WTC11 (cell line): ENCODE measurements at regions not wholly inside any gene's neighbourhood (a gene's known extent, or its start where the extent isn't known, plus 50 kb on each side); places are given as distances from the start of the nearest gene placed in this dataset.

Experiments
- ATAC-seq: fragments of 200-7000 bp; cut with Tn5 transposase; 2 replicates; pipeline ENCODE4 v1.10.0; 2021; ENCODE audit warnings: mild to moderate bottlenecking, moderate library complexity
- CTCF ChIA-PET: fragments of 300-600 bp; sonication (Branson Sonifier 250); formaldehyde crosslinking; loops from one replicate; lab custom pipeline; 2021; ENCODE audit warnings: antibody characterized with exemption; lab: Charles Lee
- POLR2A ChIA-PET: fragments of 350-600 bp; sonication (Branson Sonifier 250); formaldehyde crosslinking; loops from one replicate; lab custom pipeline; 2021; ENCODE audit warnings: antibody characterized with exemption; lab: Charles Lee
- DNase-seq: peaks from one replicate; pipeline ENCODE4 v3.0.0; 2021; ENCODE audit warnings: low spot score
- H3K27ac Mint-ChIP-seq: 2 replicates; pipeline ENCODE4 v1.8.0; 2021; ENCODE audit warnings: mixed read lengths
- H3K27me3 Mint-ChIP-seq: 2 replicates; pipeline ENCODE4 v1.8.0; 2021; ENCODE audit warnings: low read depth, mild to moderate bottlenecking, moderate library complexity, mixed read lengths
- H3K36me3 Mint-ChIP-seq: 2 replicates; pipeline ENCODE4 v1.8.0; 2021; ENCODE audit warnings: mixed read lengths
- H3K4me1 Mint-ChIP-seq: 2 replicates; pipeline ENCODE4 v1.8.0; 2022; ENCODE audit warnings: mixed read lengths
- H3K4me3 Mint-ChIP-seq: 2 replicates; pipeline ENCODE4 v1.8.0; 2021; ENCODE audit warnings: mild to moderate bottlenecking, moderate library complexity, mixed read lengths
- H3K9me3 Mint-ChIP-seq: 2 replicates; pipeline ENCODE4 v1.8.0; 2021; ENCODE audit warnings: mixed read lengths
- ARID4B ChIP-seq: sonication (generic); formaldehyde crosslinking; IDR thresholded peaks from 2 replicates; pipeline ENCODE4 v1.8.0; 2023; ENCODE audit warnings: missing genetic modification reagents, mild to moderate bottlenecking, borderline replicate concordance
- ATF1 ChIP-seq: sonication (generic); formaldehyde crosslinking; IDR thresholded peaks from 2 replicates; pipeline ENCODE4 v1.8.1; 2023; ENCODE audit warnings: mild to moderate bottlenecking, moderate library complexity, missing genetic modification reagents
- ATF2 ChIP-seq: sonication (generic); formaldehyde crosslinking; IDR thresholded peaks from 2 replicates; pipeline ENCODE4 v1.8.1; 2022; ENCODE audit warnings: low read depth, missing genetic modification reagents, borderline replicate concordance
- ATF3 ChIP-seq: sonication (generic); formaldehyde crosslinking; conservative IDR thresholded peaks from 2 replicates; pipeline ENCODE4 v1.8.1; 2022; ENCODE audit warnings: mild to moderate bottlenecking, missing genetic modification reagents
- ATF6 ChIP-seq: sonication (generic); formaldehyde crosslinking; IDR thresholded peaks from 2 replicates; pipeline ENCODE4 v1.8.1; 2023; ENCODE audit warnings: mild to moderate bottlenecking, missing genetic modification reagents
- CTCF ChIP-seq: fragments of 200-600 bp; IDR thresholded peaks from 2 replicates; pipeline ENCODE4 v1.8.0; 2022; ENCODE audit warnings: antibody characterized with exemption
- ETV6 ChIP-seq: sonication (generic); formaldehyde crosslinking; IDR thresholded peaks from 2 replicates; pipeline ENCODE4 v1.8.1; 2022; ENCODE audit warnings: mild to moderate bottlenecking, missing genetic modification reagents
- GABPB1 ChIP-seq: sonication (generic); formaldehyde crosslinking; IDR thresholded peaks from 2 replicates; pipeline ENCODE4 v1.8.1; 2023; ENCODE audit warnings: mild to moderate bottlenecking, missing genetic modification reagents
- KAT7 ChIP-seq: sonication (generic); formaldehyde crosslinking; IDR thresholded peaks from 2 replicates; pipeline ENCODE4 v1.8.1; 2023; ENCODE audit warnings: missing genetic modification reagents, mild to moderate bottlenecking, borderline replicate concordance
- NFATC4 ChIP-seq: fragments of 250-450 bp; sonication (Bioruptor Pico); IDR thresholded peaks from 2 replicates; pipeline ENCODE4 v1.9.0; 2021; ENCODE audit warnings: mild to moderate bottlenecking
- PRRX2 ChIP-seq: fragments of 250-450 bp; sonication (Bioruptor Pico); IDR thresholded peaks from 2 replicates; pipeline ENCODE4 v1.8.0; 2021; ENCODE audit warnings: mild to moderate bottlenecking
- TP53 ChIP-seq: sonication (generic); formaldehyde crosslinking; IDR thresholded peaks from 2 replicates; pipeline ENCODE4 v1.8.1; 2023; ENCODE audit warnings: mild to moderate bottlenecking, missing genetic modification reagents
- USF2 ChIP-seq: sonication (generic); formaldehyde crosslinking; IDR thresholded peaks from 2 replicates; pipeline ENCODE4 v1.8.1; 2023; ENCODE audit warnings: mild to moderate bottlenecking, missing genetic modification reagents, moderate library complexity
- ZNF219 ChIP-seq: sonication (generic); formaldehyde crosslinking; IDR thresholded peaks from 2 replicates; pipeline ENCODE4 v1.8.0; 2023; ENCODE audit warnings: missing genetic modification reagents, mild to moderate bottlenecking, borderline replicate concordance
- ZNF423 ChIP-seq: fragments of 250-450 bp; sonication (Bioruptor Pico); IDR thresholded peaks from 2 replicates; pipeline ENCODE4 v2.1.2; 2022; ENCODE audit warnings: mild to moderate bottlenecking, moderate library complexity
- ZNF425 ChIP-seq: fragments of 250-450 bp; sonication (Bioruptor Pico); conservative IDR thresholded peaks from 2 replicates; pipeline ENCODE4 v1.9.0; 2021; ENCODE audit warnings: mild to moderate bottlenecking

GRCh38 chr11:29006668-29007067 is 898.5 kb downstream of the METTL15 start:
- TF ChIP-seq ZNF423 (CRISPR knock-in tag): no peak
- TF ChIP-seq NFATC4 (CRISPR knock-in tag): no peak
- TF ChIP-seq CTCF: no peak
- TF ChIP-seq ZNF219 (CRISPR knock-in tag): no peak
- no peak for TF ChIP-seq PRRX2
- no peak for TF ChIP-seq ATF1 (CRISPR knock-in tag)
- no peak for TF ChIP-seq KAT7
- no peak for TF ChIP-seq ARID4B (CRISPR knock-in tag)
- TF ChIP-seq ATF6 (CRISPR knock-in tag): no peak
- TF ChIP-seq TP53: no peak
- no peak for TF ChIP-seq USF2 (CRISPR knock-in tag)
- TF ChIP-seq ATF2 (CRISPR knock-in tag): no peak
- no peak for TF ChIP-seq ETV6 (CRISPR knock-in tag)
- no peak for TF ChIP-seq ZNF425 (CRISPR knock-in tag)
- no peak for TF ChIP-seq GABPB1
- TF ChIP-seq ATF3 (CRISPR knock-in tag): no peak
- Mint-ChIP-seq H3K4me1 (0 out of 2 replicates have a peak, but pooled peaks cover 2% of the 10 kb centered on the region), H3K36me3 (no peaks in the 10 kb centered on the region), H3K4me3 (no peak overlapping the region), H3K27ac (no peak overlapping the region), H3K27me3 (no peaks in the 10 kb centered on the region), H3K9me3 (no peaks in the 10 kb centered on the region)
- ATAC-seq (no peak), DNase-seq (no peak)
- ChIA-PET CTCF (interaction anchor here (2.4 kb wide), 1 partner anchor 13 kb away, joined by 8 read pairs; no protein-coding TSS in a partner anchor), POLR2A (no interaction called here)
